ENCODE measurements at regions not wholly inside any gene's neighbourhood (a gene's known extent, or its start where the extent isn't known, plus 50 kb on each side); places are given as distances from the start of the nearest gene placed in this dataset.

DNA sequence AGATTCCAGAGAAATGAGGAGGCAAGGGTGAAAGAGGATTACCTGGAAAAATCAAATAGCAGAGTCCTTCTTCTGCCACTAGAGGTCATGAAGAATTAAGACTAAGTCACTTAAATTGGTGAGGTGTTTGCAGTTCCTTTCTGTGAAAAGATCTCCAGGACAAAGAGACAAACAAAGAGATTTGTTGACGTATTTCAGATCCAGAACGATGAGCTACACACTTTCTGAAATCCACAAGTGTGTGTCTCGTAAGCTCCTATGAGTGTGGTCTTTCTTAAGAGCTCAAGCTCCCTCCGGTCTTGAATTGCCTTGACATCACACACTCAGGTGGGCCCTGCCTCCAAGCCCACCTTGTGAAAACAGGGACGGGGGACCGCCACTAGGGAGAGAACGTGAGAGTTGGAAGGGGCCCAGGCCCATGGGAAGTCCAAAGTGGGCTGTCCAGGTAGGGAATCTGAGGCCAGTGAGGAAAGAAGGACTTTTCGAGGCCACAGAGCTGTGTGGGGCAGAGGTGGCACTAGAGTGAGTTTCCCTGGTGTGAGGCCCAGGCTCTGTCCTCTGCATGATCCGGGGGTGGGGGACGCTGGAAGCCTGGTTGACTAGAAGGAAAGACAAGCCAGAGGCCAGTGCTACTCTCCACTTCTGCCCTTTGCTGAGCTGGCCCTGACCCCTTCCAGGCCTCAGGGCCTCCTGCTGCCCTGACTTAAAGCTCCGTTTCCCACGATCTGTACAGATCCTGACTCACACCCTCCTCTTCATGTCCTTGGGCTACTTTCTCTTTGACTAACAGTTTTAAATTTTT lies 168.1 kb upstream of the NCK2 start:
- TF ChIP-seq EZH2 (IDR thresholded peaks at IDR 0.05; ENCODE audit: insufficient read depth, poor library complexity, severe bottlenecking) = no peak
- TF ChIP-seq EZH2phosphoT487 (IDR thresholded peaks at IDR 0.05; ENCODE audit: insufficient read depth, low read depth) = no peak
